Astrocyte (in vitro differentiated cells and primary cell): ENCODE measurements at regions not wholly inside any gene's neighbourhood (a gene's known extent, or its start where the extent isn't known, plus 50 kb on each side); places are given as distances from the start of the nearest gene placed in this dataset.

Experiments
- DNase-seq: peaks from one replicate; pipeline ENCODE4 v3.0.0-alpha.2; 2010; ENCODE audit warnings: low read depth
- FAIRE-seq: peaks from 2 replicates; lab custom pipeline; 2011; peaks lifted over from hg19 to GRCh38; lab: Jason Lieb, UNC
- H2AFZ ChIP-seq: 2 replicates; pipeline ENCODE4 v1.6.0; 2012; ENCODE audit warnings: low read depth, low read length, inconsistent platforms
- H3K27ac ChIP-seq: 2 replicates; pipeline ENCODE4 v1.5.1; 2011; ENCODE audit warnings: low read depth, low read length, inconsistent platforms
- H3K27me3 ChIP-seq: 2 replicates; pipeline ENCODE4 v1.6.0; 2011; ENCODE audit warnings: low read length, inconsistent platforms; ENCODE audit not compliant: insufficient read depth
- H3K36me3 ChIP-seq: 2 replicates; pipeline ENCODE4 v1.5.1; 2011; ENCODE audit warnings: low read length, inconsistent platforms; ENCODE audit not compliant: insufficient read depth
- H3K4me1 ChIP-seq: 2 replicates; pipeline ENCODE4 v1.5.1; 2011; ENCODE audit warnings: low read length, inconsistent platforms; ENCODE audit not compliant: insufficient read depth
- H3K4me2 ChIP-seq: 2 replicates; pipeline ENCODE4 v1.6.0; 2012; ENCODE audit warnings: low read length, inconsistent platforms
- H3K4me3 ChIP-seq: 2 replicates; pipeline ENCODE4 v1.5.1; 2011; ENCODE audit warnings: low read depth, mild to moderate bottlenecking, low read length, inconsistent platforms; ENCODE audit not compliant: insufficient read depth
- H3K79me2 ChIP-seq: 2 replicates; pipeline ENCODE4 v1.6.0; 2012; ENCODE audit warnings: mild to moderate bottlenecking, low read length, inconsistent platforms; ENCODE audit not compliant: insufficient read depth
- H3K9ac ChIP-seq: 2 replicates; pipeline ENCODE4 v1.6.0; 2012; ENCODE audit warnings: mild to moderate bottlenecking, low read length, inconsistent platforms
- H3K9me3 ChIP-seq: 2 replicates; pipeline ENCODE4 v1.5.1; 2012; ENCODE audit warnings: low read depth, mild to moderate bottlenecking, low read length, inconsistent platforms; ENCODE audit not compliant: insufficient read depth
- H4K20me1 ChIP-seq: 2 replicates; pipeline ENCODE4 v1.6.0; 2012; ENCODE audit warnings: low read length, inconsistent platforms; ENCODE audit not compliant: insufficient read depth
- H3K27ac Mint-ChIP-seq: one replicate; pipeline ENCODE4 v1.8.0; 2021; ENCODE audit warnings: mild to moderate bottlenecking, mixed read lengths; ENCODE audit not compliant: unreplicated experiment
- H3K27me3 Mint-ChIP-seq: one replicate; pipeline ENCODE4 v1.8.0; 2021; ENCODE audit warnings: low read depth, mixed read lengths; ENCODE audit not compliant: unreplicated experiment
- H3K36me3 Mint-ChIP-seq: one replicate; pipeline ENCODE4 v1.8.0; 2021; ENCODE audit warnings: low read depth, mixed read lengths; ENCODE audit not compliant: unreplicated experiment
- H3K4me1 Mint-ChIP-seq: one replicate; pipeline ENCODE4 v1.8.0; 2021; ENCODE audit warnings: low read depth, mixed read lengths; ENCODE audit not compliant: unreplicated experiment
- H3K4me3 Mint-ChIP-seq: one replicate; pipeline ENCODE4 v1.8.0; 2021; ENCODE audit warnings: mild to moderate bottlenecking, moderate library complexity, mixed read lengths; ENCODE audit not compliant: unreplicated experiment
- H3K9me3 Mint-ChIP-seq: one replicate; pipeline ENCODE4 v1.8.0; 2021; ENCODE audit warnings: mild to moderate bottlenecking, mixed read lengths; ENCODE audit not compliant: unreplicated experiment
- EZH2 ChIP-seq: IDR thresholded peaks from 2 replicates; pipeline ENCODE4 v1.6.1; 2012; ENCODE audit warnings: mild to moderate bottlenecking, low read length, inconsistent platforms; ENCODE audit not compliant: insufficient read depth
- TF ChIP-seq, protein P1 (sequence below): IDR thresholded peaks from 2 replicates; pipeline ENCODE4 v1.5.1; 2011; ENCODE audit warnings: low read depth, mild to moderate bottlenecking, inconsistent platforms, low read length, moderate library complexity; ENCODE audit not compliant: insufficient read depth

DNA sequence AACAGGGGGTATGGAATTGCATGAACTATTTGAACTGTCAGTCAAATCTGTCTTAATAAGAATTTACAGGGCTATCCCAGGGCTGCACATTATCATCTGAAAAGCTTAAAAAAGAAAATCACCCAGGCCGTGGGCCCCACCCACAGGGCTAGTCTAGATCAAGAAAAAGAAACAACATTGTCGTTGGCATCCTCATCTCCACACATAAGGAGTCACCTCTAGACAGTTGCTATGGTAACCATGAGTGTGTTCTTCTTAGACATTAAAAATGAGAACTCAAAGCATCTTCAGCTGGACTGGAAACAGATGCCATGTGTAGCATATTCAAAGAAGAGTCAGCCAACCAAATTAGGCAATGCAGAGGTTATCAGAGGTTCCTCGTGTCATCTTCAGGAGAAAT lies 72.3 kb upstream of the CPO start:
- H3K36me3 Mint-ChIP-seq, result peaks cover 2% of the 10 kb centered on the region
- H3K27me3 ChIP-seq, result no peaks in the 10 kb centered on the region
- FAIRE-seq (no peak), DNase-seq (no peak)
- H3K4me3 Mint-ChIP-seq, result no peak overlapping the region
- no peak overlapping the region for H3K27ac Mint-ChIP-seq
- H3K4me3 ChIP-seq, result no peak overlapping the region
- H3K27ac ChIP-seq, result no peak overlapping the region
- no peaks in the 10 kb centered on the region for H4K20me1 ChIP-seq
- peaks cover 2% of the 10 kb centered on the region for H3K9me3 Mint-ChIP-seq
- no peaks in the 10 kb centered on the region for H3K4me1 ChIP-seq
- H3K36me3 ChIP-seq, result no peaks in the 10 kb centered on the region
- H3K79me2 ChIP-seq, result no peaks in the 10 kb centered on the region
- H3K4me1 Mint-ChIP-seq, result no peaks in the 10 kb centered on the region
- H3K9me3 ChIP-seq, result no peaks in the 10 kb centered on the region
- H3K9ac ChIP-seq, result no peak overlapping the region
- no peak overlapping the region for H2AFZ ChIP-seq
- H3K27me3 Mint-ChIP-seq, result no peaks in the 10 kb centered on the region
- no peak for TF ChIP-seq EZH2
- TF ChIP-seq, protein P1, sequence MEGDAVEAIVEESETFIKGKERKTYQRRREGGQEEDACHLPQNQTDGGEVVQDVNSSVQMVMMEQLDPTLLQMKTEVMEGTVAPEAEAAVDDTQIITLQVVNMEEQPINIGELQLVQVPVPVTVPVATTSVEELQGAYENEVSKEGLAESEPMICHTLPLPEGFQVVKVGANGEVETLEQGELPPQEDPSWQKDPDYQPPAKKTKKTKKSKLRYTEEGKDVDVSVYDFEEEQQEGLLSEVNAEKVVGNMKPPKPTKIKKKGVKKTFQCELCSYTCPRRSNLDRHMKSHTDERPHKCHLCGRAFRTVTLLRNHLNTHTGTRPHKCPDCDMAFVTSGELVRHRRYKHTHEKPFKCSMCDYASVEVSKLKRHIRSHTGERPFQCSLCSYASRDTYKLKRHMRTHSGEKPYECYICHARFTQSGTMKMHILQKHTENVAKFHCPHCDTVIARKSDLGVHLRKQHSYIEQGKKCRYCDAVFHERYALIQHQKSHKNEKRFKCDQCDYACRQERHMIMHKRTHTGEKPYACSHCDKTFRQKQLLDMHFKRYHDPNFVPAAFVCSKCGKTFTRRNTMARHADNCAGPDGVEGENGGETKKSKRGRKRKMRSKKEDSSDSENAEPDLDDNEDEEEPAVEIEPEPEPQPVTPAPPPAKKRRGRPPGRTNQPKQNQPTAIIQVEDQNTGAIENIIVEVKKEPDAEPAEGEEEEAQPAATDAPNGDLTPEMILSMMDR, result no peak
- H3K4me2 ChIP-seq, result no peak overlapping the region

DNA sequence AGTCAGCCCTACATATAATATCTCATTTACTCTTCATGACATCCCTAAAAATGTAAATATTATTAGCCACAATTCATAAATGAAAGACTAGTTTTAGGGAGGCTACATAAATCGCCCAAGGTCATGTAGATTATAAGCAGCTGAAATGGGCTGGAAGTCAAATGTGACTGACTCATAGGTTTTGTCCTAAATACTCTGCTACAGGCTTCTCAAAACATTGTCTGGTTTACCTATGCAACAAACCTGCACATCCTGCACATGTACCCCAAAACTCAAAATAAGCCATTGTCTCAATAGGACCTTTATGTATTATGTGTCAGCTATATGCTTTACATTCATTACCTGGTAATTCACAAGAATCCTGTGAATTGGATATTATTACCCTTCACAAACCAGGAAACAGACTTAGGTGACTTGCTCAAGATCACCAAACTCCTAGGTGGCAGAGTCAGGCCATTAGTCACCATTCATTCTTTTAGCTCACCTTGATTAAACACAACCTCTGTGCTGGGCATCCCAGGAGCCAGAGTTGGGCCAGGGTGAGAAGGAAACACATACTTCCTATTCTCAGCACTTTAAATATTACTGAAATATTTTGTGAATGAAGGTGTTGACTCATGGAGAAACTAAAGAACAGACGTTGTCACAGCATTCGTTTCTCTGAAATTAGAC lies 69.4 kb upstream of the CPO start:
- H3K9ac ChIP-seq, result no peak overlapping the region
- H3K4me1 ChIP-seq, result no peaks in the 10 kb centered on the region
- Mint-ChIP-seq H3K4me3 (no peak overlapping the region), H3K27ac (no peak overlapping the region), H3K27me3 (no peaks in the 10 kb centered on the region), H3K9me3 (peaks cover 2% of the 10 kb centered on the region), H3K4me1 (no peaks in the 10 kb centered on the region), H3K36me3 (peaks cover 2% of the 10 kb centered on the region)
- no peak overlapping the region for H3K4me2 ChIP-seq
- no peak overlapping the region for H3K27ac ChIP-seq
- DNase-seq (no peak), FAIRE-seq (no peak)
- no peak overlapping the region for H2AFZ ChIP-seq
- H3K36me3 ChIP-seq, result no peaks in the 10 kb centered on the region
- no peak overlapping the region for H3K4me3 ChIP-seq
- no peaks in the 10 kb centered on the region for H4K20me1 ChIP-seq
- no peak for TF ChIP-seq EZH2
- TF ChIP-seq, protein P1, result no peak
- H3K79me2 ChIP-seq, result no peaks in the 10 kb centered on the region
- H3K9me3 ChIP-seq, result no peaks in the 10 kb centered on the region
- no peaks in the 10 kb centered on the region for H3K27me3 ChIP-seq

DNA sequence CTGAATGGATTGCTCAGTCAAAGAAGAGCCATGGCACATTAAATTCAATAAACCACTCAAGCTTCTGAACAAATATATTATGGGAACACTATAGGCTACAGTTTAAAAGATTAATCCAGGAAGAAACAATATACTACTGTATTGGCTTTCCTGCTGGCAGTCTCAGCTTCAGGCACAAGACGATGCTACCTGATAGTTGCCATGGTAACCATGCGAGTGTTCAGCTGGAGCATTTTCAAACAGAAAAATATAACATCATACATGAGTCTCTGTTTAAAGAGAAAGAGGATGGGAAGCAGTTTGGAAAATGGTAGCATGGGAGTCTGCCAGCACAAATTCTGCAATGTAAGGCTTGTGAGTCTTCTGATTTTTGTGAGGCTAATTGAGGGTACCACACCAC lies 65.9 kb upstream of the CPO start:
- Mint-ChIP-seq H3K4me3 (no peak overlapping the region), H3K4me1 (no peaks in the 10 kb centered on the region), H3K27ac (no peak overlapping the region), H3K27me3 (no peaks in the 10 kb centered on the region), H3K9me3 (peaks cover 4% of the 10 kb centered on the region), H3K36me3 (no peaks in the 10 kb centered on the region)
- no peak for TF ChIP-seq EZH2
- TF ChIP-seq, protein P1, result no peak
- Histone ChIP-seq H3K9me3 (no peaks in the 10 kb centered on the region), H3K4me2 (no peak overlapping the region), H3K36me3 (no peaks in the 10 kb centered on the region), H3K27me3 (no peaks in the 10 kb centered on the region), H3K9ac (no peak overlapping the region), H3K4me1 (no peaks in the 10 kb centered on the region), H3K27ac (no peak overlapping the region), H3K79me2 (no peaks in the 10 kb centered on the region), H4K20me1 (no peaks in the 10 kb centered on the region), H2AFZ (no peak overlapping the region), H3K4me3 (no peak overlapping the region)
- DNase-seq (no peak), FAIRE-seq (no peak)
